PC-9 (cell line): ENCODE measurements at regions not wholly inside any gene's neighbourhood (a gene's known extent, or its start where the extent isn't known, plus 50 kb on each side); places are given as distances from the start of the nearest gene placed in this dataset.
A peak's percentile ranks its signal among the peaks of the same experiment; 100 is the strongest.

Experiments
- BruUV-seq: library from RNA; stranded (reverse); fragments of 400-500 nt; replicated peaks from 2 replicates; lab custom pipeline; 2021; lab: Mats Ljungman, UMichigan
- CTCF ChIA-PET: fragments of 300-600 bp; sonication (Branson Sonifier 250); formaldehyde crosslinking; loops from one replicate; lab custom pipeline; 2022; ENCODE audit warnings: antibody characterized with exemption; lab: Charles Lee
- POLR2A ChIA-PET: fragments of 300-600 bp; sonication (Branson Sonifier 250); formaldehyde crosslinking; loops from one replicate; lab custom pipeline; 2022; ENCODE audit warnings: antibody characterized with exemption; ENCODE audit not compliant: unreplicated experiment; lab: Charles Lee
- DNase-seq, 2 experiments: peaks; one replicate each; pipeline versions ENCODE4 v3.0.0 to v3.0.0-alpha.2; 2015 to 2022; ENCODE audit warnings: mixed read lengths in 1 of 2
- H2AFZ ChIP-seq: fragments of 200-600 bp; sonication (generic); 2 replicates; pipeline ENCODE4 v1.8.1; 2017; ENCODE audit warnings: antibody characterized with exemption
- H3F3A ChIP-seq: fragments of 200-600 bp; sonication (generic); 2 replicates; pipeline ENCODE4 v1.8.1; 2017; ENCODE audit warnings: antibody characterized with exemption, mild to moderate bottlenecking, low read depth; ENCODE audit not compliant: insufficient read depth
- H3K27ac ChIP-seq: fragments of 200-600 bp; sonication (generic); 2 replicates; pipeline ENCODE4 v1.6.1; 2016; ENCODE audit warnings: mixed run types
- H3K27me3 ChIP-seq: fragments of 200-600 bp; sonication (generic); 2 replicates; pipeline ENCODE4 v1.6.1; 2016; ENCODE audit warnings: low read depth, mixed run types; ENCODE audit not compliant: insufficient read depth
- H3K36me3 ChIP-seq: fragments of 200-600 bp; sonication (generic); 2 replicates; pipeline ENCODE4 v1.6.1; 2016; ENCODE audit warnings: low read depth, mixed run types
- H3K4me1 ChIP-seq: fragments of 200-600 bp; sonication (generic); replicated peaks from 2 replicates; pipeline ENCODE4 v1.6.1; 2016; ENCODE audit warnings: mixed run types; ENCODE audit not compliant: insufficient read depth
- H3K4me2 ChIP-seq: fragments of 200-600 bp; sonication (generic); 2 replicates; pipeline ENCODE4 v1.6.1; 2017; ENCODE audit warnings: mixed run types
- H3K4me3 ChIP-seq: fragments of 200-600 bp; sonication (generic); 2 replicates; pipeline ENCODE4 v1.6.1; 2016; ENCODE audit warnings: mixed run types
- H3K79me2 ChIP-seq: fragments of 200-600 bp; sonication (generic); 2 replicates; pipeline ENCODE4 v1.6.1; 2017; ENCODE audit warnings: low read depth, mixed run types
- H3K9me2 ChIP-seq: fragments of 200-600 bp; sonication (generic); 2 replicates; pipeline ENCODE4 v1.8.1; 2017; ENCODE audit warnings: mild to moderate bottlenecking; ENCODE audit not compliant: insufficient read depth
- H3K9me3 ChIP-seq: fragments of 200-600 bp; sonication (generic); 2 replicates; pipeline ENCODE4 v1.8.1; 2016; ENCODE audit warnings: low read depth; ENCODE audit not compliant: insufficient read depth
- H4K20me1 ChIP-seq: fragments of 200-600 bp; sonication (generic); 2 replicates; pipeline ENCODE4 v1.8.1; 2017; ENCODE audit not compliant: insufficient read depth
- CTCF ChIP-seq: fragments of 200-600 bp; sonication (generic); conservative IDR thresholded peaks from 2 replicates; pipeline ENCODE4 v1.6.1; 2017; ENCODE audit warnings: mixed run types, antibody characterized with exemption, mild to moderate bottlenecking, moderate library complexity
- EZH2 ChIP-seq: fragments of 200-600 bp; sonication (generic); IDR thresholded peaks from 2 replicates; pipeline ENCODE4 v1.8.0; 2017; ENCODE audit warnings: antibody characterized with exemption, low read depth
- intact Hi-C: fragments of 100-400 bp; cut with micrococcal nuclease; formaldehyde crosslinking; loops from one replicate; pipeline ENCODE4 v1.10.0; 2022; ENCODE audit not compliant: unreplicated experiment

GRCh38 chr2:199554026-199554425 lies 96.3 kb upstream of the SATB2 start:
- peaks cover 3% of the 10 kb centered on the region; the same call in 1 of the 2 replicates for H3K9me3 ChIP-seq
- no peaks in the 10 kb centered on the region for H3K79me2 ChIP-seq
- no peaks in the 10 kb centered on the region for H3K4me1 ChIP-seq
- ChIA-PET CTCF (no interaction called here), POLR2A (no interaction called here)
- H2AFZ ChIP-seq = peak overlapping the region; percentile 48; the same call in 1 of the 2 replicates
- H3K36me3 ChIP-seq = no peaks in the 10 kb centered on the region
- no peaks in the 10 kb centered on the region for H3K9me2 ChIP-seq
- intact Hi-C loops = no loop called here
- peaks cover 8% of the 10 kb centered on the region for H3K27me3 ChIP-seq
- no peak overlapping the region for H3K4me3 ChIP-seq
- H3K27ac ChIP-seq = no peak overlapping the region
- TF ChIP-seq EZH2 (no peak), CTCF (no peak)
- no peaks in the 10 kb centered on the region for H3F3A ChIP-seq
- 0 out of 2 replicates have a peak overlapping the region, but pooled peaks have one; percentile 12 for H3K4me2 ChIP-seq
- no peaks in the 10 kb centered on the region for H4K20me1 ChIP-seq
- BruUV-seq = no TSS peak
- DNase-seq = no peak

GRCh38 chr2:199552141-199552540 lies 94.4 kb upstream of the SATB2 start:
- Histone ChIP-seq H3K79me2 (no peaks in the 10 kb centered on the region), H3K4me2 (no peak overlapping the region), H4K20me1 (no peaks in the 10 kb centered on the region), H3K36me3 (no peaks in the 10 kb centered on the region), H2AFZ (no peak overlapping the region), H3K4me3 (no peak overlapping the region), H3K27me3 (peaks cover 7% of the 10 kb centered on the region), H3K9me2 (no peaks in the 10 kb centered on the region), H3K9me3 (peaks cover 3% of the 10 kb centered on the region; the same call in 1 of the 2 replicates), H3K4me1 (no peaks in the 10 kb centered on the region), H3F3A (no peaks in the 10 kb centered on the region), H3K27ac (no peak overlapping the region)
- BruUV-seq = no TSS peak
- DNase-seq = no peak
- POLR2A ChIA-PET = no interaction called here
- TF ChIP-seq CTCF (no peak), EZH2 (no peak)
- intact Hi-C loops = no loop called here
- CTCF ChIA-PET = no interaction called here

GRCh38 chr2:199543606-199544172 lies 86.0 kb upstream of the SATB2 start:
- Histone ChIP-seq H3K79me2 (no peaks in the 10 kb centered on the region), H4K20me1 (no peaks in the 10 kb centered on the region), H2AFZ (no peak overlapping the region), H3K9me2 (no peaks in the 10 kb centered on the region), H3K27me3 (no peaks in the 10 kb centered on the region), H3K4me1 (no peaks in the 10 kb centered on the region), H3K9me3 (no peaks in the 10 kb centered on the region), H3K4me3 (no peak overlapping the region), H3K36me3 (no peaks in the 10 kb centered on the region), H3K27ac (no peak overlapping the region), H3K4me2 (no peak overlapping the region), H3F3A (no peaks in the 10 kb centered on the region)
- BruUV-seq = no TSS peak
- TF ChIP-seq EZH2 (no peak), CTCF (no peak)
- DNase-seq = no peak
- ChIA-PET POLR2A (no interaction called here), CTCF (no interaction called here)
- intact Hi-C loops = no loop called here
